ENCODE measurements at regions not wholly inside any gene's neighbourhood (a gene's known extent, or its start where the extent isn't known, plus 50 kb on each side); places are given as distances from the start of the nearest gene placed in this dataset.
"Not testable (repeated sequence)": the region's sequence is repeated elsewhere in the genome, so short reads cannot be mapped to it uniquely, and the experiment has no call there.

- no peak for DNase-seq
Observed at GRCh38 chr6:134821928-134822864, 127.7 kb downstream of the ALDH8A1 start.

GRCh38 chr6:134821397-134821796 is 128.5 kb downstream of the ALDH8A1 start:
- DNase-seq: no peak

GRCh38 chr6:134819863-134820800 is 129.8 kb downstream of the ALDH8A1 start:
- DNase-seq: no peak

GRCh38 chr6:134819236-134819635 is 130.7 kb downstream of the ALDH8A1 start:
- no peak for DNase-seq

- DNase-seq: no peak
Observed at GRCh38 chr6:134817448-134817847, 132.5 kb downstream of the ALDH8A1 start.

- DNase-seq: no peak
Observed at GRCh38 chr6:134816780-134817179, 133.1 kb downstream of the ALDH8A1 start.

GRCh38 chr6:134816300-134816699 is 133.6 kb downstream of the ALDH8A1 start:
- DNase-seq: no peak

GRCh38 chr6:134814076-134814695 is 135.7 kb downstream of the ALDH8A1 start:
- DNase-seq: no peak

GRCh38 chr6:134813146-134813545 is 136.8 kb downstream of the ALDH8A1 start:
- no peak for DNase-seq

- no peak for DNase-seq
Observed at GRCh38 chr6:134810402-134810801, 139.5 kb downstream of the ALDH8A1 start.

- DNase-seq: no peak
Observed at GRCh38 chr6:134809130-134809529, 140.8 kb downstream of the ALDH8A1 start.

GRCh38 chr6:134806180-134806798 is 143.6 kb downstream of the ALDH8A1 start:
- no peak for DNase-seq

- no peak for DNase-seq
Observed at GRCh38 chr6:134805168-134805567, 144.7 kb downstream of the ALDH8A1 start.

- DNase-seq: not testable (repeated sequence)
Observed at GRCh38 chr6:134804311-134804710, 145.6 kb downstream of the ALDH8A1 start.

GRCh38 chr6:134802426-134803058 is 147.4 kb downstream of the ALDH8A1 start:
- no peak for DNase-seq

GRCh38 chr6:134797400-134798113 is 152.3 kb downstream of the ALDH8A1 start:
- DNase-seq: no peak

GRCh38 chr6:134795691-134796090 is 154.2 kb downstream of the ALDH8A1 start:
- no peak for DNase-seq

- DNase-seq: no peak
Observed at GRCh38 chr6:134795001-134795400, 154.9 kb downstream of the ALDH8A1 start.

GRCh38 chr6:134791243-134791843 is 158.6 kb downstream of the ALDH8A1 start:
- not testable (repeated sequence) for DNase-seq

- no peak for DNase-seq
Observed at GRCh38 chr6:134787261-134787877, 162.5 kb downstream of the ALDH8A1 start.

Measured in activated gamma-delta T cell (primary cell).